ENCODE measurements at regions not wholly inside any gene's neighbourhood (a gene's known extent, or its start where the extent isn't known, plus 50 kb on each side); places are given as distances from the start of the nearest gene placed in this dataset.
"Not testable (repeated sequence)": the region's sequence is repeated elsewhere in the genome, so short reads cannot be mapped to it uniquely, and the experiment has no call there.

- not testable (repeated sequence) for DNase-seq
These were observed 405.3 kb downstream of the PTH2R start for GRCh38 chr2:208811885-208812284.

- DNase-seq, result no peak
These were observed 412.6 kb downstream of the PTH2R start for GRCh38 chr2:208819190-208819589.

- peak; percentile 58 for DNase-seq
These were observed 413.6 kb downstream of the PTH2R start for GRCh38 chr2:208820014-208820688.

GRCh38 chr2:208827109-208827508, 420.5 kb downstream of the PTH2R start:
- DNase-seq, result no peak

- no peak for DNase-seq
These were observed 421.1 kb downstream of the PTH2R start for GRCh38 chr2:208827549-208828221.

GRCh38 chr2:208830203-208830602, 423.6 kb downstream of the PTH2R start:
- no peak for DNase-seq

- DNase-seq, result no peak
These were observed 441.1 kb downstream of the PTH2R start for GRCh38 chr2:208847651-208848050.

GRCh38 chr2:208854717-208855116, 448.1 kb downstream of the PTH2R start:
- DNase-seq, result no peak

GRCh38 chr2:208867374-208867773, 460.8 kb downstream of the PTH2R start:
- DNase-seq, result no peak

GRCh38 chr2:208872591-208872990, 466.0 kb downstream of the PTH2R start:
- DNase-seq, result no peak

GRCh38 chr2:208879666-208880065, 473.1 kb downstream of the PTH2R start:
- no peak for DNase-seq

- DNase-seq, result no peak
These were observed 473.6 kb downstream of the PTH2R start for GRCh38 chr2:208880171-208880570.

GRCh38 chr2:208890486-208890885, 483.9 kb downstream of the PTH2R start:
- DNase-seq, result no peak

- DNase-seq, result no peak
These were observed 485.6 kb downstream of the PTH2R start for GRCh38 chr2:208892203-208892602.

GRCh38 chr2:208906330-208906729, 499.7 kb downstream of the PTH2R start:
- no peak for DNase-seq

GRCh38 chr2:208915401-208915800, 508.4 kb upstream of the MAP2 start:
- no peak for DNase-seq

GRCh38 chr2:208916881-208917280, 507.0 kb upstream of the MAP2 start:
- no peak for DNase-seq

GRCh38 chr2:208921358-208921757, 502.5 kb upstream of the MAP2 start:
- DNase-seq, result not testable (repeated sequence)

GRCh38 chr2:208927867-208928266, 496.0 kb upstream of the MAP2 start:
- no peak for DNase-seq

GRCh38 chr2:208929139-208929864, 494.5 kb upstream of the MAP2 start:
- no peak for DNase-seq

GRCh38 chr2:208929894-208930427, 493.9 kb upstream of the MAP2 start:
- no peak for DNase-seq

- DNase-seq, result no peak
These were observed 488.3 kb upstream of the MAP2 start for GRCh38 chr2:208935531-208935930.

- DNase-seq, result no peak
These were observed 486.3 kb upstream of the MAP2 start for GRCh38 chr2:208937521-208937920.

GRCh38 chr2:208939852-208940251, 484.0 kb upstream of the MAP2 start:
- DNase-seq, result no peak
